Stimulated activated CD8-positive, alpha-beta memory T cell treated with anti-CD3 and anti-CD28 coated beads, Interleukin-4, amount 100 ng/mL, for 1 hour (primary cell): ENCODE measurements at regions not wholly inside any gene's neighbourhood (a gene's known extent, or its start where the extent isn't known, plus 50 kb on each side); places are given as distances from the start of the nearest gene placed in this dataset.

ENCODE experiments used
- DNase-seq, 2 donors: peaks; one replicate each; pipeline ENCODE4 v3.0.0-alpha.2; 2020; ENCODE audit warnings: low read depth in 2 of 2, low spot score in 1 of 2

- DNase-seq, result no peak
Measured at GRCh38 chr3:127459891-127460290, 130.6 kb downstream of the TPRA1 start.

- no peak for DNase-seq
Measured at GRCh38 chr3:127458696-127459604, 131.6 kb downstream of the TPRA1 start.

GRCh38 chr3:127457546-127458145 lies 132.9 kb downstream of the TPRA1 start:
- no peak for DNase-seq

- DNase-seq, result no peak
Measured at GRCh38 chr3:127457094-127457475, 133.4 kb downstream of the TPRA1 start.

GRCh38 chr3:127456471-127457093 lies 134.0 kb downstream of the TPRA1 start:
- no peak for DNase-seq

GRCh38 chr3:127455541-127456450 lies 134.7 kb downstream of the TPRA1 start:
- DNase-seq, result peak in 1 of 2 donors; percentile 7

GRCh38 chr3:127454968-127455367 lies 135.6 kb downstream of the TPRA1 start:
- no peak for DNase-seq

GRCh38 chr3:127454051-127454450 lies 136.5 kb downstream of the TPRA1 start:
- DNase-seq, result no peak

- no peak for DNase-seq
Measured at GRCh38 chr3:127452321-127452821, 138.2 kb downstream of the TPRA1 start.

- DNase-seq, result no peak
Measured at GRCh38 chr3:127451321-127451720, 139.2 kb downstream of the TPRA1 start.

- no peak for DNase-seq
Measured at GRCh38 chr3:127450331-127450730, 140.2 kb downstream of the TPRA1 start.

- DNase-seq, result no peak
Measured at GRCh38 chr3:127449486-127450212, 140.9 kb downstream of the TPRA1 start.

GRCh38 chr3:127448671-127449070 lies 141.9 kb downstream of the TPRA1 start:
- no peak for DNase-seq

GRCh38 chr3:127448161-127448561 lies 142.4 kb downstream of the TPRA1 start:
- DNase-seq, result no peak

- DNase-seq, result no peak
Measured at GRCh38 chr3:127446756-127447155, 143.8 kb downstream of the TPRA1 start.

- DNase-seq, result no peak
Measured at GRCh38 chr3:127445581-127446343, 144.8 kb downstream of the TPRA1 start.

GRCh38 chr3:127444761-127445160 lies 145.8 kb downstream of the TPRA1 start:
- no peak for DNase-seq

- no peak for DNase-seq
Measured at GRCh38 chr3:127443581-127444375, 146.8 kb downstream of the TPRA1 start.

GRCh38 chr3:127442506-127442905 lies 148.0 kb downstream of the TPRA1 start:
- no peak for DNase-seq
